ENCODE measurements at regions not wholly inside any gene's neighbourhood (a gene's known extent, or its start where the extent isn't known, plus 50 kb on each side); places are given as distances from the start of the nearest gene placed in this dataset.
"Not testable (repeated sequence)": the region's sequence is repeated elsewhere in the genome, so short reads cannot be mapped to it uniquely, and the experiment has no call there.

GRCh38 chr12:11497438-11497837 is 102.1 kb upstream of the PRB2 start:
- TF ChIP-seq SPI1 (IDR thresholded peaks at IDR 0.05; ENCODE audit: low read depth, low read length) (no peak), POLR2AphosphoS5 (IDR thresholded peaks at IDR 0.05; ENCODE audit: low read depth, low read length) (no peak), PAX5 (IDR thresholded peaks at IDR 0.05; ENCODE audit: insufficient read depth, low read length, severe bottlenecking) (no peak), TAF1 (IDR thresholded peaks at IDR 0.05; ENCODE audit: low read depth, low read length) (no peak)
- DNase-seq (ENCODE audit: insufficient read length, low spot score) (no peak), FAIRE-seq (no peak)

- DNase-seq (ENCODE audit: insufficient read length, low spot score) (peak; percentile 37), FAIRE-seq (peak; percentile 96)
- TF ChIP-seq PAX5 (IDR thresholded peaks at IDR 0.05; ENCODE audit: insufficient read depth, low read length, severe bottlenecking) (no peak), POLR2A (IDR thresholded peaks at IDR 0.05; ENCODE audit: low read depth, low read length) (no peak), SPI1 (IDR thresholded peaks at IDR 0.05; ENCODE audit: low read depth, low read length) (peak; percentile 72), TAF1 (IDR thresholded peaks at IDR 0.05; ENCODE audit: low read depth, low read length) (no peak)
These were observed 102.6 kb upstream of the PRB2 start for GRCh38 chr12:11497995-11498394.

GRCh38 chr12:11498574-11498973 is 103.2 kb upstream of the PRB2 start:
- DNase-seq (ENCODE audit: insufficient read length, low spot score), result not testable (repeated sequence)
- FAIRE-seq, result peak; percentile 23

GRCh38 chr12:11499806-11500187 is 104.4 kb upstream of the PRB2 start:
- no peak for TF ChIP-seq POLR2A (IDR thresholded peaks at IDR 0.05; ENCODE audit: low read depth, low read length)
- FAIRE-seq, result no peak
- DNase-seq (ENCODE audit: insufficient read length, low spot score), result no peak

DNA sequence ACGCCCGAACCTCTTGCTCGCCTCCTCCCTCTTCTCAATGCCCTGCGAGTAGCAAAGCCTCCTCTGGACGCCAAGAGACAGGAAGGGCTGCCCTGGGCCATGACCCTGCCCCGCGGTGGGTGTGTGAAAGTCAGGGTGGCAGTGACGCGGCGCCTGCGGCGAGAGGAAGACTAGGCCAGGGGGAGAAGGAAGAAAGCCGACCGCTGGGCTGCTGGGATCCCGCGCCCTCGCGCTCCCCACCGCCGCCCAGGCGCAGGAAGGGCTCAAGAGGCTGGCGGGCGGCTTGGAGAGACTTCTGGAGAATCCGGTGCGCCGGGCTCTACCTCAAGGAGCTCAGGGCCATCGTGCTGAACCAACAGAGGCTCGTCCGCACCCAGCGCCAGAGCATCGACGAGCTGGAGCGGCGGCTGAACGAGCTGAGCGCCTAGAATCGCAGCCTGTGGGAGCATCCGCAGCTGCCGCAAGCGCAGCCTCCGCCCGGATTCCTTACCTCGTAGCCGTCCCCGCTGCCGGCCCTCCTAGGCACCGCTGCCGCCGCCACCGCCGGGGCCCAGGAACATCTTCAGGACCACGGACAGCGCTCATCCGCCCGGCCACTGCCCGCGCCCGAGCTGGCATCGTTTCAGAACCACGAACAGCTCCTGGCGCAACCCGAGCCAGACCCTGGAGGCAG is 105.0 kb upstream of the PRB2 start:
- FAIRE-seq (peak; percentile 86), DNase-seq (ENCODE audit: insufficient read length, low spot score) (peak; percentile 50)
- TF ChIP-seq SPI1 (IDR thresholded peaks at IDR 0.05; ENCODE audit: low read depth, low read length) (no peak), TAF1 (IDR thresholded peaks at IDR 0.05; ENCODE audit: low read depth, low read length) (no peak), POLR2AphosphoS5 (IDR thresholded peaks at IDR 0.05; ENCODE audit: low read depth, low read length) (no peak), POLR2A (IDR thresholded peaks at IDR 0.05; ENCODE audit: low read depth, low read length) (no peak), PAX5 (IDR thresholded peaks at IDR 0.05; ENCODE audit: insufficient read depth, low read length, severe bottlenecking) (no peak), POU2F2 (IDR thresholded peaks at IDR 0.05; ENCODE audit: low read depth, low read length) (no peak)

- DNase-seq (ENCODE audit: insufficient read length, low spot score) (no peak), FAIRE-seq (no peak)
- TF ChIP-seq POLR2A (IDR thresholded peaks at IDR 0.05; ENCODE audit: low read depth, low read length), result no peak
- TF ChIP-seq PAX5 (IDR thresholded peaks at IDR 0.05; ENCODE audit: insufficient read depth, low read length, severe bottlenecking), result no peak
- TF ChIP-seq POLR2AphosphoS5 (IDR thresholded peaks at IDR 0.05; ENCODE audit: low read depth, low read length), result no peak
These were observed 105.5 kb upstream of the PRB2 start for GRCh38 chr12:11500861-11501230.

- FAIRE-seq (no peak), DNase-seq (ENCODE audit: insufficient read length, low spot score) (no peak)
- TF ChIP-seq TAF1 (IDR thresholded peaks at IDR 0.05; ENCODE audit: low read depth, low read length), result no peak
- TF ChIP-seq SPI1 (IDR thresholded peaks at IDR 0.05; ENCODE audit: low read depth, low read length), result no peak
- TF ChIP-seq POU2F2 (IDR thresholded peaks at IDR 0.05; ENCODE audit: low read depth, low read length), result no peak
- no peak for TF ChIP-seq PAX5 (IDR thresholded peaks at IDR 0.05; ENCODE audit: insufficient read depth, low read length, severe bottlenecking)
- TF ChIP-seq POLR2A (IDR thresholded peaks at IDR 0.05; ENCODE audit: low read depth, low read length), result no peak
- no peak for TF ChIP-seq POLR2AphosphoS5 (IDR thresholded peaks at IDR 0.05; ENCODE audit: low read depth, low read length)
These were observed 113.3 kb upstream of the PRB2 start for GRCh38 chr12:11508699-11509098.

GRCh38 chr12:11509326-11509725 is 114.0 kb upstream of the PRB2 start:
- FAIRE-seq (no peak), DNase-seq (ENCODE audit: insufficient read length, low spot score) (no peak)
- TF ChIP-seq TAF1 (IDR thresholded peaks at IDR 0.05; ENCODE audit: low read depth, low read length) (no peak), PAX5 (IDR thresholded peaks at IDR 0.05; ENCODE audit: insufficient read depth, low read length, severe bottlenecking) (no peak), POU2F2 (IDR thresholded peaks at IDR 0.05; ENCODE audit: low read depth, low read length) (no peak), POLR2AphosphoS5 (IDR thresholded peaks at IDR 0.05; ENCODE audit: low read depth, low read length) (no peak), SPI1 (IDR thresholded peaks at IDR 0.05; ENCODE audit: low read depth, low read length) (no peak), POLR2A (IDR thresholded peaks at IDR 0.05; ENCODE audit: low read depth, low read length) (no peak)

GRCh38 chr12:11510671-11511070 is 115.3 kb upstream of the PRB2 start:
- TF ChIP-seq POU2F2 (IDR thresholded peaks at IDR 0.05; ENCODE audit: low read depth, low read length) (no peak), POLR2AphosphoS5 (IDR thresholded peaks at IDR 0.05; ENCODE audit: low read depth, low read length) (no peak)
- no peak for DNase-seq (ENCODE audit: insufficient read length, low spot score)
- FAIRE-seq, result no peak

GRCh38 chr12:11513288-11513687 is 117.9 kb upstream of the PRB2 start:
- TF ChIP-seq POLR2A (IDR thresholded peaks at IDR 0.05; ENCODE audit: low read depth, low read length), result no peak
- no peak for TF ChIP-seq POU2F2 (IDR thresholded peaks at IDR 0.05; ENCODE audit: low read depth, low read length)
- no peak for TF ChIP-seq PAX5 (IDR thresholded peaks at IDR 0.05; ENCODE audit: insufficient read depth, low read length, severe bottlenecking)
- TF ChIP-seq POLR2AphosphoS5 (IDR thresholded peaks at IDR 0.05; ENCODE audit: low read depth, low read length), result no peak
- no peak for TF ChIP-seq TAF1 (IDR thresholded peaks at IDR 0.05; ENCODE audit: low read depth, low read length)
- TF ChIP-seq SPI1 (IDR thresholded peaks at IDR 0.05; ENCODE audit: low read depth, low read length), result no peak
- no peak for DNase-seq (ENCODE audit: insufficient read length, low spot score)
- no peak for FAIRE-seq

- FAIRE-seq, result no peak
- TF ChIP-seq POLR2AphosphoS5 (IDR thresholded peaks at IDR 0.05; ENCODE audit: low read depth, low read length), result no peak
- no peak for TF ChIP-seq TAF1 (IDR thresholded peaks at IDR 0.05; ENCODE audit: low read depth, low read length)
- TF ChIP-seq POU2F2 (IDR thresholded peaks at IDR 0.05; ENCODE audit: low read depth, low read length), result no peak
- TF ChIP-seq SPI1 (IDR thresholded peaks at IDR 0.05; ENCODE audit: low read depth, low read length), result no peak
- no peak for TF ChIP-seq PAX5 (IDR thresholded peaks at IDR 0.05; ENCODE audit: insufficient read depth, low read length, severe bottlenecking)
- no peak for TF ChIP-seq POLR2A (IDR thresholded peaks at IDR 0.05; ENCODE audit: low read depth, low read length)
- no peak for DNase-seq (ENCODE audit: insufficient read length, low spot score)
These were observed 121.7 kb upstream of the PRB2 start for GRCh38 chr12:11517080-11517479.
